HepG2 (cell line): ENCODE measurements at regions not wholly inside any gene's neighbourhood (a gene's known extent, or its start where the extent isn't known, plus 50 kb on each side); places are given as distances from the start of the nearest gene placed in this dataset.

Experiments
- ATAC-seq: fragments of 200-7000 bp; cut with Tn5 transposase; 3 replicates; pipeline ENCODE4 v1.9.1; 2020; ENCODE audit warnings: mild to moderate bottlenecking, moderate library complexity
- BruUV-seq: library from RNA; stranded (reverse); fragments of 400-500 nt; replicated peaks from 2 replicates; lab custom pipeline; 2021; lab: Mats Ljungman, UMichigan
- CTCF ChIA-PET: fragments of 300-600 bp; formaldehyde crosslinking; extraction: SDS; loops from one replicate; lab custom pipeline; 2021; ENCODE audit warnings: low total read pairs, inconsistent platforms, low intra/inter-chr PET ratio; lab: Yijun Ruan, JAX
- POLR2A ChIA-PET: fragments of 350-600 bp; sonication (Branson Sonifier 250); formaldehyde crosslinking; loops from one replicate; lab custom pipeline; 2020; ENCODE audit warnings: antibody characterized with exemption, inconsistent platforms; lab: Yijun Ruan, JAX
- DNase-seq: peaks from one replicate; pipeline ENCODE4 v3.0.0-alpha.2; 2015; ENCODE audit warnings: low spot score
- FAIRE-seq: peaks from 3 replicates; lab custom pipeline; 2011; peaks lifted over from hg19 to GRCh38; lab: Jason Lieb, UNC
- H2AFZ ChIP-seq: one replicate; pipeline ENCODE4 v1.6.1; 2011; ENCODE audit warnings: low read length, inconsistent platforms
- H3K27ac ChIP-seq: fragments of 300-600 bp; 3 replicates; pipeline ENCODE4 v1.8.0; 2011; ENCODE audit warnings: mixed run types, mild to moderate bottlenecking, mixed read lengths, low read length, inconsistent platforms; ENCODE audit not compliant: insufficient read depth; ENCODE audit errors: extremely low read length
- H3K27me3 ChIP-seq, 2 experiments: fragments of 200-600 bp in 1 of 2; 2 replicates in 1 of 2; 3 replicates in 1 of 2; pipeline versions ENCODE4 v1.6.0 to v1.8.0; 2011; ENCODE audit warnings: low read length in 2 of 2, mild to moderate bottlenecking in 2 of 2, moderate library complexity in 2 of 2, inconsistent platforms in 1 of 2; ENCODE audit not compliant: insufficient read depth in 2 of 2, control insufficient read depth in 1 of 2
- H3K36me3 ChIP-seq, 2 experiments: fragments of 200-600 bp in 1 of 2; replicated peaks in 1 of 2; 2 replicates in 1 of 2; 3 replicates in 1 of 2; pipeline versions ENCODE4 v1.5.1 to v1.8.0; 2011; ENCODE audit warnings: low read length in 2 of 2, inconsistent platforms in 1 of 2; ENCODE audit not compliant: insufficient read depth in 2 of 2, control insufficient read depth in 1 of 2
- H3K4me1 ChIP-seq: 2 replicates; pipeline ENCODE4 v1.5.1; 2012; ENCODE audit warnings: low read length, inconsistent platforms; ENCODE audit not compliant: insufficient read depth
- H3K4me2 ChIP-seq: 2 replicates; pipeline ENCODE4 v1.6.0; 2011; ENCODE audit warnings: low read depth, low read length, inconsistent platforms
- H3K4me3 ChIP-seq, 3 experiments: fragments of 200-600 bp in 1 of 3; sonication (generic), shearing (Covaris generic) in 1 of 3; replicated peaks in 1 of 3; 2 replicates each; pipeline ENCODE4 v1.5.1; 2011 to 2016; ENCODE audit warnings: low read length in 3 of 3, inconsistent platforms in 2 of 3, low read depth in 2 of 3, mild to moderate bottlenecking in 2 of 3, control low read depth in 1 of 3, mixed read lengths in 1 of 3; ENCODE audit not compliant: insufficient read depth in 1 of 3
- H3K79me2 ChIP-seq: one replicate; pipeline ENCODE4 v1.6.1; 2011; ENCODE audit warnings: low read length, inconsistent platforms; ENCODE audit not compliant: insufficient read depth
- H3K9ac ChIP-seq: 2 replicates; pipeline ENCODE4 v1.6.0; 2011; ENCODE audit warnings: mild to moderate bottlenecking, low read depth, low read length, inconsistent platforms; ENCODE audit not compliant: insufficient read depth
- H3K9me3 ChIP-seq: 2 replicates; pipeline ENCODE4 v1.5.1; 2012; ENCODE audit warnings: mild to moderate bottlenecking, low read length
- H4K20me1 ChIP-seq: 2 replicates; pipeline ENCODE4 v1.6.0; 2011; ENCODE audit warnings: inconsistent platforms, mild to moderate bottlenecking, low read length, moderate library complexity; ENCODE audit not compliant: insufficient read depth
- ADNP ChIP-seq: sonication (generic); formaldehyde crosslinking; IDR thresholded peaks from 2 replicates; pipeline ENCODE4 v1.4.0; 2020; ENCODE audit warnings: missing genetic modification reagents
- ATF5 ChIP-seq: sonication (generic); formaldehyde crosslinking; IDR thresholded peaks from 2 replicates; pipeline ENCODE4 v1.4.0; 2020; ENCODE audit warnings: mild to moderate bottlenecking, low read depth, missing genetic modification reagents
- CENPT ChIP-seq: sonication (generic); formaldehyde crosslinking; IDR thresholded peaks from 2 replicates; pipeline ENCODE4 v1.8.0; 2022; ENCODE audit warnings: low read depth, mild to moderate bottlenecking, moderate library complexity, missing genetic modification reagents
- HOMEZ ChIP-seq: IDR thresholded peaks from 2 replicates; pipeline ENCODE4 v1.6.1; 2016; ENCODE audit warnings: low read depth
- KDM1A ChIP-seq: IDR thresholded peaks from 2 replicates; pipeline ENCODE4 v1.6.1; 2016; ENCODE audit warnings: missing compliant biosample characterization
- KLF12 ChIP-seq: sonication (generic); formaldehyde crosslinking; IDR thresholded peaks from 2 replicates; pipeline ENCODE4 v1.4.0; 2020; ENCODE audit warnings: missing genetic modification reagents, borderline replicate concordance
- MAF1 ChIP-seq: sonication (generic); formaldehyde crosslinking; IDR thresholded peaks from 2 replicates; pipeline ENCODE4 v1.5.0; 2020; ENCODE audit warnings: missing genetic modification reagents, borderline replicate concordance
- PBX3 ChIP-seq: sonication (generic); formaldehyde crosslinking; IDR thresholded peaks from 2 replicates; pipeline ENCODE4 v1.8.1; 2023; ENCODE audit warnings: missing genetic modification reagents, inconsistent platforms, borderline replicate concordance
- PLRG1 ChIP-seq: fragments of 450-650 bp; conservative IDR thresholded peaks from 2 replicates; pipeline ENCODE4 v1.6.1; 2016
- SOX13 ChIP-seq, 3 experiments: fragments of 450-650 bp in 1 of 3; sonication (generic) in 1 of 3; formaldehyde crosslinking in 1 of 3; IDR thresholded peaks in 2 of 3; conservative IDR thresholded peaks in 1 of 3; 2 replicates each; pipeline versions ENCODE4 v1.5.0 to v1.6.1; 2016 to 2020; ENCODE audit warnings: antibody characterized with exemption in 1 of 3, mild to moderate bottlenecking in 1 of 3, missing compliant biosample characterization in 1 of 3, missing genetic modification reagents in 1 of 3, moderate library complexity in 1 of 3
- SPEN ChIP-seq: sonication (generic); formaldehyde crosslinking; IDR thresholded peaks from 2 replicates; pipeline ENCODE4 v1.5.1; 2020; ENCODE audit warnings: low read depth, mild to moderate bottlenecking, missing genetic modification reagents
- SSRP1 ChIP-seq: IDR thresholded peaks from 2 replicates; pipeline ENCODE4 v1.6.1; 2016; ENCODE audit warnings: control low read depth
- TFDP2 ChIP-seq: sonication (generic); formaldehyde crosslinking; IDR thresholded peaks from 2 replicates; pipeline ENCODE4 v1.4.0; 2020; ENCODE audit warnings: missing genetic modification reagents
- ZMYM2 ChIP-seq: sonication (generic); formaldehyde crosslinking; IDR thresholded peaks from 2 replicates; pipeline ENCODE4 v1.8.0; 2022; ENCODE audit warnings: mild to moderate bottlenecking, missing genetic modification reagents
- ZNF747 ChIP-seq: sonication (generic); formaldehyde crosslinking; IDR thresholded peaks from 2 replicates; pipeline ENCODE4 v1.8.1; 2023; ENCODE audit warnings: missing genetic modification reagents, mild to moderate bottlenecking, borderline replicate concordance
- ZNF788 ChIP-seq: sonication (generic); formaldehyde crosslinking; IDR thresholded peaks from 2 replicates; pipeline ENCODE4 v1.5.0; 2020; ENCODE audit warnings: mild to moderate bottlenecking, missing genetic modification reagents, borderline replicate concordance
- WGBS: methylation state at CpG from one replicate; pipeline ENCODE4 v1.1.6; 2017; ENCODE audit warnings: low lambda C conversion rate; 5-methylcytosine and 5-hydroxymethylcytosine counted together
- in situ Hi-C: cut with HindIII; loops from 2 replicates; pipeline ENCODE4 v1.10.0; 2017; ENCODE audit warnings: low pct_unique_long_range_greater_than_20kb; ENCODE audit not compliant: extremely low pct_ligation_motif_present
- intact Hi-C: fragments of 100-400 bp; cut with micrococcal nuclease; formaldehyde crosslinking; loops from one replicate; pipeline ENCODE4 v1.10.0; 2022; ENCODE audit not compliant: unreplicated experiment

- TF ChIP-seq ATF5 (no peak), TFDP2 (0 out of 2 replicates have a peak, but pooled peaks have one; percentile 20), CENPT (CRISPR knock-in tag) (no peak), SOX13 (IDR thresholded peaks at IDR 0.05) (no peak), SOX13 (CRISPR knock-in tag; conservative IDR thresholded peaks at IDR 0.05 in 1 of 2, IDR thresholded peaks at IDR 0.05 in 1 of 2) (0 out of 4 replicates have a peak, but pooled peaks of 1 of the 2 experiments have one; percentile 10), MAF1 (CRISPR knock-in tag) (no peak), KDM1A (CRISPR knock-in tag) (no peak), PLRG1 (no peak)
Measured at GRCh38 chr6:137706083-137706750, 160.8 kb upstream of the TNFAIP3 start (continued).

GRCh38 chr6:137707038-137707589 is 159.9 kb upstream of the TNFAIP3 start:
- ChIA-PET POLR2A (interaction anchor here (1.0 to 2.4 kb wide), 9 partner anchors 16 to 238 kb away, joined by 3 to 16 read pairs (median 4); partner anchors contain the start of gene TNFAIP3), CTCF (interaction anchor here (1.2 to 5.2 kb wide), 5 partner anchors 16 to 238 kb away, joined by 3 to 102 read pairs (median 29); partner anchors contain the start of gene TNFAIP3)
- H2AFZ ChIP-seq: peak overlapping the region; percentile 10
- no peak for ATAC-seq
- no peak for DNase-seq
- H4K20me1 ChIP-seq: no peaks in the 10 kb centered on the region
- H3K4me1 ChIP-seq: peaks cover 80% of the 10 kb centered on the region
- in situ Hi-C loops (loop anchor here (5.0 to 10.0 kb wide), 4 partner anchors 100 to 398 kb away; partner anchors contain the start of genes PERP and TNFAIP3), intact Hi-C loops (loop anchor here (1.0 to 10.0 kb wide), 7 partner anchors 16 to 435 kb away; partner anchors contain the start of gene TNFAIP3)
- peak overlapping the region; percentile 52 for H3K4me2 ChIP-seq
- H3K36me3 ChIP-seq: no peaks in the 10 kb centered on the region
- WGBS: 51% methylated on average over 9 of the region's 9 CpGs
- peak overlapping the region; percentile 48 for H3K9ac ChIP-seq
- 0 out of 2 replicates have a peak, but pooled peaks cover 4% of the 10 kb centered on the region for H3K9me3 ChIP-seq
- H3K27ac ChIP-seq: peak overlapping the region; percentile 62
- TSS peak; percentile 68 for BruUV-seq
- no peaks in the 10 kb centered on the region for H3K27me3 ChIP-seq
- no peak for FAIRE-seq
- no peaks in the 10 kb centered on the region for H3K79me2 ChIP-seq
- peak overlapping the region in 1 of 3 experiments; percentile 14; a peak in 1 of 6 replicates for H3K4me3 ChIP-seq
- no peak for TF ChIP-seq SPEN (CRISPR knock-in tag)
- no peak for TF ChIP-seq HOMEZ (CRISPR knock-in tag)
- TF ChIP-seq SSRP1: 0 out of 2 replicates have a peak, but pooled peaks have one; percentile 39
- TF ChIP-seq ZNF788 (CRISPR knock-in tag): no peak
- TF ChIP-seq KLF12 (CRISPR knock-in tag): no peak
- no peak for TF ChIP-seq PBX3
- TF ChIP-seq ZMYM2 (CRISPR knock-in tag): peak; percentile 92
- TF ChIP-seq ZNF747: no peak
- peak; percentile 89 for TF ChIP-seq ADNP (CRISPR knock-in tag)
